GM19035 (cell line): ENCODE measurements at regions not wholly inside any gene's neighbourhood (a gene's known extent, or its start where the extent isn't known, plus 50 kb on each side); places are given as distances from the start of the nearest gene placed in this dataset.
A peak's percentile ranks its signal among the peaks of the same experiment; 100 is the strongest.

ENCODE experiments used
- ATAC-seq: cut with Tn5 transposase; IDR thresholded peaks from one replicate; pipeline ENCODE4 v1.9.1; 2021; ENCODE audit not compliant: unreplicated experiment

- no peak for ATAC-seq
Observed at GRCh38 chr7:24191362-24191761, 92.6 kb upstream of the NPY start.

- ATAC-seq: no peak
Observed at GRCh38 chr7:24192053-24192452, 91.9 kb upstream of the NPY start.

- no peak for ATAC-seq
Observed at GRCh38 chr7:24192691-24193090, 91.3 kb upstream of the NPY start.

- ATAC-seq: no peak
Observed at GRCh38 chr7:24197852-24198251, 86.1 kb upstream of the NPY start.

GRCh38 chr7:24199978-24200377 lies 84.0 kb upstream of the NPY start:
- ATAC-seq: no peak

GRCh38 chr7:24200407-24200966 lies 83.5 kb upstream of the NPY start:
- no peak for ATAC-seq

GRCh38 chr7:24201226-24201625 lies 82.8 kb upstream of the NPY start:
- no peak for ATAC-seq

- no peak for ATAC-seq
Observed at GRCh38 chr7:24212073-24212472, 71.9 kb upstream of the NPY start.

GRCh38 chr7:24213311-24213710 lies 70.7 kb upstream of the NPY start:
- no peak for ATAC-seq

GRCh38 chr7:24214670-24215069 lies 69.3 kb upstream of the NPY start:
- no peak for ATAC-seq

GRCh38 chr7:24216576-24217125 lies 67.3 kb upstream of the NPY start:
- ATAC-seq: no peak

GRCh38 chr7:24221500-24221899 lies 62.5 kb upstream of the NPY start:
- ATAC-seq: no peak

- no peak for ATAC-seq
Observed at GRCh38 chr7:24227068-24227467, 56.9 kb upstream of the NPY start.

GRCh38 chr7:24227603-24228359 lies 56.2 kb upstream of the NPY start:
- peak; percentile 72 for ATAC-seq

- no peak for ATAC-seq
Observed at GRCh38 chr7:24229481-24230226, 54.3 kb upstream of the NPY start.

GRCh38 chr7:24231493-24231892 lies 52.5 kb upstream of the NPY start:
- no peak for ATAC-seq

GRCh38 chr7:24233386-24233785 lies 50.6 kb upstream of the NPY start:
- no peak for ATAC-seq
